Central memory CD8-positive, alpha-beta T cell (primary cell): ENCODE measurements at regions not wholly inside any gene's neighbourhood (a gene's known extent, or its start where the extent isn't known, plus 50 kb on each side); places are given as distances from the start of the nearest gene placed in this dataset.
"Not testable (repeated sequence)": the region's sequence is repeated elsewhere in the genome, so short reads cannot be mapped to it uniquely, and the experiment has no call there.

Experiments used
- ATAC-seq: fragments of 150-1000 bp; cut with Tn5 transposase; replicated peaks from 2 replicates; pipeline ENCODE4 v1.10.0; 2022; ENCODE audit warnings: mild to moderate bottlenecking, moderate FRiP score, moderate number of reproducible peaks; ENCODE audit not compliant: poor library complexity, severe bottlenecking; ENCODE audit errors: extremely low read depth
- DNase-seq, 2 donors: peaks; one replicate each; pipeline ENCODE4 v3.0.0; 2021; ENCODE audit warnings: low spot score in 2 of 2
- H3K27ac Mint-ChIP-seq: one replicate; pipeline ENCODE4 v1.8.0; 2022; ENCODE audit warnings: low read depth, mild to moderate bottlenecking, moderate library complexity, mixed read lengths
- H3K27me3 Mint-ChIP-seq: one replicate; pipeline ENCODE4 v1.8.0; 2022; ENCODE audit warnings: mixed read lengths
- H3K36me3 Mint-ChIP-seq: one replicate; pipeline ENCODE4 v1.8.0; 2022; ENCODE audit warnings: mild to moderate bottlenecking, moderate library complexity, mixed read lengths; ENCODE audit not compliant: insufficient read depth
- H3K4me1 Mint-ChIP-seq: one replicate; pipeline ENCODE4 v1.8.0; 2022; ENCODE audit warnings: mixed read lengths
- H3K4me3 Mint-ChIP-seq: one replicate; pipeline ENCODE4 v1.8.0; 2022; ENCODE audit warnings: mild to moderate bottlenecking, moderate library complexity, mixed read lengths
- H3K9me3 Mint-ChIP-seq: one replicate; pipeline ENCODE4 v1.8.0; 2022; ENCODE audit warnings: mixed read lengths

DNA sequence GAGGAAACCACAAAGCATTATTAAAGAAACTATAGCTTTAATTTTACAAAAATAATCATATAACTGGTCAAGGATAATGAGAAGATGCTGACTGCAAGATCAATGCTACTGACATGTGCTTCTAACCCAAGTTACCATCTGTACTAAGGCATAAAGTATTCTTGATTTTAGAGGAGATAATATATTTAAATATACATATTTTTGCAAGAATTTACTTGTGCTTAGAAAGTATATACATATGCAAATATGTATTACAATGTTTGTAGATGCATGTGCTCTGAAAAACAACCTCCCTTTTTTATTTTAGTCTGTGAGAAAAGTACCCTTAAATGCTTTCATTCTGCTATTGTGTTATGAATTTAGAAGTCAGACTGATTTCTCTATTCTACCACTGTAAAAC, 740.7 kb upstream of the SLIT2 start:
- DNase-seq, result no peak
- H3K4me1 Mint-ChIP-seq, result no peaks in the 10 kb centered on the region
- no peaks in the 10 kb centered on the region for H3K36me3 Mint-ChIP-seq
- ATAC-seq, result no peak
- no peak overlapping the region for H3K4me3 Mint-ChIP-seq
- no peaks in the 10 kb centered on the region for H3K27me3 Mint-ChIP-seq
- peaks cover 21% of the 10 kb centered on the region for H3K9me3 Mint-ChIP-seq
- no peak overlapping the region for H3K27ac Mint-ChIP-seq

DNA sequence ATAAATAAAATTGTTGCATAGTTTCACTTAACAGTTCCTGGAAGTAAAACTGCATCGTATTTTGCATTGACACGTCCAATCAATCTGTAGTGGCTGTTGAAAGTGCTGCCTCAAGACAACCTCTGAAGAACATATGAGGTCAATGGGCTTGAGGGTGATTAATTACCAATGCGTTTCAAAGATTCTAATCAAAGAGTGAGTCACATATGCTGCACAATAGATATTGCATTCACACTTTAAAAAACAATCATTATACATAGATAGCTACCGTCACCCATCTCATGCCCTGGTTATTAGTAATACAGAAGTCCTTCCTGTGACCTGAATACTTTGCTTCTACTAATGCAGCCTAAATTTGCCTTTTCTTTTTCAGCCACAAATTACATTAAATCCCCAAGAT, 743.3 kb upstream of the SLIT2 start:
- DNase-seq, result no peak
- H3K4me3 Mint-ChIP-seq, result no peak overlapping the region
- peaks cover 19% of the 10 kb centered on the region for H3K9me3 Mint-ChIP-seq
- H3K4me1 Mint-ChIP-seq, result no peaks in the 10 kb centered on the region
- ATAC-seq, result no peak
- no peaks in the 10 kb centered on the region for H3K36me3 Mint-ChIP-seq
- H3K27ac Mint-ChIP-seq, result no peak overlapping the region
- no peaks in the 10 kb centered on the region for H3K27me3 Mint-ChIP-seq

DNA sequence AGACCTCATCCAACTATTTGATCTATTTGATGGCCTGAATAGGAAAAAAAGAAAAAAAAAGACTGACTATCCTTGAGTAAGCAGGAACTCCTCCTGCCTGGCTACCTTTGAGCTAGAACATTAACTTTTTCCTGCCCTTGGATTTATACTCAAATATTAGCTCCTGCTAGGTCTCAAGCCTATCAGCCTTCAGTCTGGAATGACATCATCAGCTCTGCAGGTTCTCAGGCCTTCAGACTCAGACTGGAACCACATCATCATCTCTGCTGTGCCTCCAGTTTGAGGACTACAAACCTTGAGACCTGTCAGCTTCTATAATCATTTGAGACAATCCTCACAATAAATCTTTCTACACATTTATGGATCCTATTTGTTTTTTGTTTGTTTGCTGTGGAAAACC, 754.0 kb upstream of the SLIT2 start:
- Mint-ChIP-seq H3K9me3 (peaks cover 23% of the 10 kb centered on the region), H3K4me3 (no peak overlapping the region), H3K27me3 (no peaks in the 10 kb centered on the region), H3K27ac (no peak overlapping the region), H3K36me3 (no peaks in the 10 kb centered on the region), H3K4me1 (no peaks in the 10 kb centered on the region)
- DNase-seq (no peak), ATAC-seq (no peak)

DNA sequence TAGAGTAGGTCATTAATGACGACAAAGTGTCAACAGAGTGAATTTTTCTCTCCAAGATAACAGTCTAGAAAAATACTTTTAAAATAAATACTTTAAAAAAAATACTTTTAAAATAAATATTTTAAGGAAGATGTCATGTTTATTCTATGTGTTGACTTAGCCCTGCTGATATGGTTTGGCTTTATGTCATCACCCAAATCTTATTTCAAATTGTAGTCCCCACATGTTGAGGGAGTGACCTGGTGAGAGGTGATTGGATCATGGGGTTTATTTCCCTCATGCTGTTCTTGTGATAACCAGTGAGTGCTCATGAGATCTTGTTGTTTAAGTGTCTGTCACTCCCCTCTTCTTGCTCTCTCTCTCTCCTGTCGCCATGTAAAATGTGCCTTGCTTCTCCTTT, 754.9 kb upstream of the SLIT2 start:
- Mint-ChIP-seq H3K4me3 (no peak overlapping the region), H3K27ac (no peak overlapping the region), H3K27me3 (no peaks in the 10 kb centered on the region), H3K4me1 (no peaks in the 10 kb centered on the region), H3K9me3 (peaks cover 18% of the 10 kb centered on the region), H3K36me3 (no peaks in the 10 kb centered on the region)
- ATAC-seq (no peak), DNase-seq (no peak)

DNA sequence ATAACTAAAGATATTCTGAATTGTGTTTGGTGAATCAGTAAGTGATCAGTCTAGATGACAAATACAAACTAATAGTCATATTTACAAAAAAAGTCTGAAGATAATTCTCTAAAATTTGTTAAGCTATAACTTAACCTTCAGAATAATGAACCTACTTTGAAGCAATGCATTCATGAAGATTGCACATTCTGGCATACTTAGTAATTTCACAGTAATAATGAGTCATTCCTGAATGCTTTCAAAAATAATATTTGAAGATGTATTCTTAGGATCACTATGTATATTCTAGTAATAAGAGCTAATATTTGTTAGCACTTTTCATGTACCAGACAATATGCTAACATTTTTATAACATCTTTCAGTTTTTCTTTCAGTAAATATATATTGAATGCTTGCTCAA, 756.7 kb upstream of the SLIT2 start:
- DNase-seq, result no peak
- Mint-ChIP-seq H3K4me1 (no peaks in the 10 kb centered on the region), H3K27ac (no peak overlapping the region), H3K27me3 (no peaks in the 10 kb centered on the region), H3K9me3 (peaks cover 18% of the 10 kb centered on the region), H3K4me3 (no peak overlapping the region), H3K36me3 (no peaks in the 10 kb centered on the region)
- ATAC-seq, result no peak

DNA sequence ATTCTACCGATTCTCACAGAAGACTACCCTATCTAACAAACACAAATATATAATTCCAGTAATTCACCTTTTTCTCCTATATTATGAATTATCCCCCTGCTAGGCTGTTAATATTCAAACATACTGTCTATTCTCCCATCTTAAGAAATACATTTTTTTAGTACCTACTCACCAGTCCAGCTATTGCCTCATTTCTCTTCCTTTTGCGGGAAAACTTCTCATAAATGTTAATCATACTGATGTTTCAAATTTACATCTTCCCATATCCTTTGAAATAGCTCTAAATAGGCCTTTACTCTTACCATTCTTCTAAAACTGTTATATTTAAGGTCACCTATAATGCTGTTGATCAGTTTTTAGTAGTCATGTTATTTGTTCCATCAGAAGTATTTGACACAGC, 759.1 kb upstream of the SLIT2 start:
- no peaks in the 10 kb centered on the region for H3K4me1 Mint-ChIP-seq
- H3K9me3 Mint-ChIP-seq, result peaks cover 18% of the 10 kb centered on the region
- no peak overlapping the region for H3K4me3 Mint-ChIP-seq
- no peak overlapping the region for H3K27ac Mint-ChIP-seq
- DNase-seq (no peak), ATAC-seq (no peak)
- H3K36me3 Mint-ChIP-seq, result no peaks in the 10 kb centered on the region
- H3K27me3 Mint-ChIP-seq, result no peaks in the 10 kb centered on the region

DNA sequence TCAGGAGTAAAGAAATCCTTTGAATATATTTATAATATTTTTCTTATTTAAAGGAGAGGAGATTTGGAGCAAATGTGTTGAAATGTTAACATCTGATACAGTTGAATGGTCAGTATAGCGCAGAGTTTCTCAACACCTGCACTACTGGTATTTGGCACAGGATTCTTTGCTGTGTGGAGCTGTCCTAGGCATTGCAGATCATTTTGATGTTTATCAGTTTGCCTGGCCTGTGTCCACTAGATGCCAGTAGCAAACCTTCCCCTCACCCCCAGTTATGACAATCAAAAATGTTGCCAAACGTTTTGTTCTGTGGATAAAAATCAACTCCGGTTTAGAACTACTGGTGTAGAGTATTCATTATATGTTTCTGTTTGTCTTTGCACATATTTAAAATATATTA, 765.3 kb upstream of the SLIT2 start:
- H3K36me3 Mint-ChIP-seq, result no peaks in the 10 kb centered on the region
- H3K4me1 Mint-ChIP-seq, result no peaks in the 10 kb centered on the region
- H3K27ac Mint-ChIP-seq, result no peak overlapping the region
- DNase-seq (no peak), ATAC-seq (no peak)
- no peaks in the 10 kb centered on the region for H3K9me3 Mint-ChIP-seq
- H3K27me3 Mint-ChIP-seq, result no peaks in the 10 kb centered on the region
- no peak overlapping the region for H3K4me3 Mint-ChIP-seq

DNA sequence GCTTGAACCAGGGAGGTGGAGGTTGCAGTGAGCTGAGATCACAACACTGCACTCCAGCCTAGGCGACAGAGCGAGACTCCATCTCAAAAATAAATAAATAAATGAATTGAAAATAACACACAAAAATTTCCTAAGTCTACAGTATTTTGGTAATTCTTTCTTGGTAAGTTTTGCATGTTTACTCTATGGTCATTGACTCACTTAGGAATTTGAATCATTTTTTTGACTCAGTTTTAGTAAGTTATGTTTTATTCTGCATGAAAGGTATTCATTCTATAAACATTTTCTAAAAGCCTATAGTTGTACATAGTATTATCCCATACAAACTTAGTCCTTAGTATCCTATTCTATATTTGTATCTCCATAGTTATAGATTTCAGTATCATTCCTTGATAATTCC, 772.9 kb upstream of the SLIT2 start:
- Mint-ChIP-seq H3K27me3 (no peaks in the 10 kb centered on the region), H3K27ac (no peak overlapping the region), H3K4me1 (no peaks in the 10 kb centered on the region), H3K9me3 (peaks cover 2% of the 10 kb centered on the region), H3K4me3 (no peak overlapping the region), H3K36me3 (no peaks in the 10 kb centered on the region)
- ATAC-seq (no peak), DNase-seq (no peak)

DNA sequence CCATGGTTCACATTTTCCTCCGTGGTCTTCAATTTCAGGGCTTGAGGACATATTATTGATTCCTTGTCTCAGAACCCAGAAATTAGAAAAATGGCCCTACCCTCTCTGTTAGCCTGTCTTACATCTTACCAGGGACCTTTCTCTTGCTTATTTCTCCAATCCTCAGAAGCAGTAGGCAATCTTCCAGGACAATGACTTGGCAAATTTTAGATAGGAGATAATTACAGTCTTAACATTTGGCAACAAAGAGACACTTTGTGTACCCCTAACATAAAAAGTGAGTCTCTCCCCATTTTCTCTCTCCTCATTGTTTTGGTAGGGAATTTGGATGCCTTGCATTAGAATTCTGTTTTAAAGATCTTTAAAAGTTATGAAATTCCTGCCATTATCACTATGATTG, 778.1 kb upstream of the SLIT2 start:
- no peak overlapping the region for H3K27ac Mint-ChIP-seq
- H3K27me3 Mint-ChIP-seq, result no peaks in the 10 kb centered on the region
- H3K9me3 Mint-ChIP-seq, result peaks cover 19% of the 10 kb centered on the region
- H3K36me3 Mint-ChIP-seq, result no peaks in the 10 kb centered on the region
- DNase-seq (no peak), ATAC-seq (no peak)
- no peaks in the 10 kb centered on the region for H3K4me1 Mint-ChIP-seq
- no peak overlapping the region for H3K4me3 Mint-ChIP-seq

DNA sequence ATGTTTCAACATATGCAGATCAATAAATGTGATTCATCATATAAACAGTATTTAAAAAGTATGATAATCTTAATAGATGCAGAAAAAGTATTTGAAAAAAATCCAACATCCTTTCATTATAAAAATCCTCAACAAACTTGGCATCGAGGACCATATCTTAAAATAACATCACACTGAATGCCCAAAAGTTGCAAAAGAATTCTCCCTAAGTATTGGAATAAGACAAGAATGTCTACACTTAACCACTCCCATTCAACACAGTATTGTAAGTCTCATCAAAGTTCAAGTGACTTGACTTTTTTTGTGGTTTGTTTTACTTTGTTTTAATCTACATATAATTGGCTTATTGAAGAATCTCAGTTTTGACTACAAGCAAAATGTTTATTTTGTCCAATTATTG, 779.0 kb upstream of the SLIT2 start:
- DNase-seq (no peak), ATAC-seq (no peak)
- H3K4me3 Mint-ChIP-seq, result no peak overlapping the region
- H3K27ac Mint-ChIP-seq, result no peak overlapping the region
- H3K4me1 Mint-ChIP-seq, result no peaks in the 10 kb centered on the region
- H3K36me3 Mint-ChIP-seq, result no peaks in the 10 kb centered on the region
- no peaks in the 10 kb centered on the region for H3K27me3 Mint-ChIP-seq
- peaks cover 19% of the 10 kb centered on the region for H3K9me3 Mint-ChIP-seq

DNA sequence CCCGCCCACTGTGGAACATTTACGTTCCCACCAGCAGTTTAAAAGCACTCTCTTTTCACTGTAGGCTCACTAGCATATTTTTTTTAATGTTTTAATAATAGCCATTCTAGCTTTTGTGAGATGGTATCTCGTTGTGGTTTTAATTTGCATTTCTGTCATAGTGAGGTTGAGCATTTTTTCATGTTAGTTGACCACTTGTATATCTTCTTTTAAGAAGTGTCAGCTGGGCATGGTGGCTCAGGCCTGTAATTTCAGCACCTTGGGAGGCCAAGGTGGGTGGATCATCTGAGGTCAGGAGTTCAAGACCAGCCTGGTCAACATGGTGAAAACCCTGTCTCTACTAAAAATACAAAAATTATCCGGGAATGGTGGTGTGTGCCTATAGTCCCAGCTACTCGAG, 781.7 kb upstream of the SLIT2 start:
- H3K4me3 Mint-ChIP-seq, H3K36me3 Mint-ChIP-seq, H3K4me1 Mint-ChIP-seq, DNase-seq, H3K27me3 Mint-ChIP-seq, ATAC-seq, H3K27ac Mint-ChIP-seq: not testable (repeated sequence)
- peaks cover 24% of the 10 kb centered on the region for H3K9me3 Mint-ChIP-seq

DNA sequence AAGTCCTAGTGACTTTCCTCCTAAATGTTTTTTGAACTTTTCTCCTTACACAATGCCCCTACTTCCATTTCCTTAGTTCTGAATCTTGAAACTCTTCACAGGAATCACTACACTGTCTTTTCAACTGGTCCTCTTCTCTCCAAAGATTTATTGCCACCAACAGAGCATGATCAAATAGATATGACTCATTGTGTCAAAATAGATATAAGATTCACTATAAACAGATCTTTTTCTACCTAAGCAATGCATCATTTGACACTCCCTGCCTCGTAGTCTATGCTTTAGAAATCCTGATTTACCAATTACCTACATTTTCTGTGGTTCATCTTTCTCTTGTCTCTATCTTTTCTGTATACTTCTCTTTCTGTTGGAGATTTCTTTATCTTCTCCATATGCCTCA, 789.6 kb upstream of the SLIT2 start:
- Mint-ChIP-seq H3K27ac (no peak overlapping the region), H3K36me3 (no peaks in the 10 kb centered on the region), H3K9me3 (peaks cover 20% of the 10 kb centered on the region), H3K4me3 (no peak overlapping the region), H3K27me3 (no peaks in the 10 kb centered on the region), H3K4me1 (no peaks in the 10 kb centered on the region)
- DNase-seq (no peak), ATAC-seq (no peak)

DNA sequence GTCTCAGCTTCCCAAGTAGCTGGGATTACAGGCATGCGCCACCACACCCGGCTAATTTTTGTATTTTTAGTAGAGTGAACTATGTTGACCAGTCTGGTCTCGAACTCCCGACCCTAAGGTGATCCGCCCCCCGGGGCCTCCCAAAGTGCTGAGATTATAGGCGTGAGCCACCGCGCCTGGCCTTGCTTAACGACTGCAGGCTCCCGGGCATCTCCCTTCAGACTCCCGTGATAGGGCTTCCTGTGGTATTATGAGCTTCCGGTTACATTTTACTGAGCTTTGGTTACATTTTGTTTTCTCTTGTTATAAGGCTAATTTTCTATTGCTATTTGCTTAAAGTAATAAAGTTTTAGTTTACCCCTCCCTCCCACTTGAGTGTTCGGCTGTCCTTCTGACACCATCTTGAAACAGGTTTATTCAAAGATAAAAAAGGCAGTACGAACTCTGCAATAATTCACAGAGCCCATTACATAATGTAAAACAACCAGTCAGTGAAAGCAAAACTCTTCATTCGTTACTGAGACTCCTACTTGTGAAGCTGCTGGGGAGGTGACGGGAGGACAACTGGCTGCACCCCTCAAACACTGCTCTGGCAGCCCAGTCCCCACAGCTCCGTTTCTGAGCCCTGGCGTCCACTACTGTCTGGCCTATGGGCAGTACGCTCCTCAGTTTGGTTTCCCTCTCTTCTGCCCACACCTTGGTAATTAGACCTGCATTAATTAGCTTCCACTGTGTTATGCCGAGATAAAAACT, 795.7 kb upstream of the SLIT2 start:
- DNase-seq (no peak), ATAC-seq (no peak)
- no peak overlapping the region for H3K4me3 Mint-ChIP-seq
- H3K4me1 Mint-ChIP-seq, result no peaks in the 10 kb centered on the region
- no peak overlapping the region for H3K27ac Mint-ChIP-seq
- H3K9me3 Mint-ChIP-seq, result peaks cover 14% of the 10 kb centered on the region
- H3K36me3 Mint-ChIP-seq, result no peaks in the 10 kb centered on the region
- no peaks in the 10 kb centered on the region for H3K27me3 Mint-ChIP-seq

DNA sequence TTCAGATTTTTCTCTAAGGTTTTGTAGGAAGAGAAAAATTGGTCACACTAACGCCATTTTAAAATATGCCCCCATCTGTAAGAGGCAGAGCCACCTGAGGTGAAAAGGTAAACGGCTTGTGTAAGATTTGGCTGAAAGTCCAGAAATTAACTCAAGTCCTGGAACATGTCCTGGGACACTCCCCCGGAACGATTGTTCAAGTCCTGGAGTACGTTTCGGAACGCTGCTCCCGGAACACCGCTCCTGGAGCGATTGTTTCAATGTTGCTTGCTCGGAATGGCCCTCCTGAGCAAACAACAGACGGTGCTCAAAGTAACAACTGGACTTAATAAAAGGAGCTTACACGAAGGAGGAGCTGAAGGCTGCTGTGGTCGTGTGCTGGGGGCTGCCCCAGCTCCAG, 796.5 kb upstream of the SLIT2 start:
- H3K4me1 Mint-ChIP-seq, result no peaks in the 10 kb centered on the region
- H3K9me3 Mint-ChIP-seq, result peaks cover 9% of the 10 kb centered on the region
- no peaks in the 10 kb centered on the region for H3K27me3 Mint-ChIP-seq
- ATAC-seq (no peak), DNase-seq (no peak)
- no peak overlapping the region for H3K27ac Mint-ChIP-seq
- no peak overlapping the region for H3K4me3 Mint-ChIP-seq
- H3K36me3 Mint-ChIP-seq, result no peaks in the 10 kb centered on the region
